Progenitor cell of endocrine pancreas (in vitro differentiated cells): ENCODE measurements at regions not wholly inside any gene's neighbourhood (a gene's known extent, or its start where the extent isn't known, plus 50 kb on each side); places are given as distances from the start of the nearest gene placed in this dataset.

ENCODE experiments used
- DNase-seq: peaks from one replicate; pipeline ENCODE4 v3.0.0; 2021; ENCODE audit warnings: low spot score; ENCODE audit not compliant: unreplicated experiment
- H3K27ac Mint-ChIP-seq: 2 replicates; pipeline ENCODE4 v1.8.0; 2021; ENCODE audit warnings: mild to moderate bottlenecking, moderate library complexity, mixed read lengths
- H3K27me3 Mint-ChIP-seq: 2 replicates; pipeline ENCODE4 v1.8.0; 2021; ENCODE audit warnings: mixed read lengths
- H3K36me3 Mint-ChIP-seq: 2 replicates; pipeline ENCODE4 v1.8.0; 2022; ENCODE audit warnings: mixed read lengths; ENCODE audit not compliant: insufficient read depth
- H3K4me1 Mint-ChIP-seq: 2 replicates; pipeline ENCODE4 v1.8.0; 2021; ENCODE audit warnings: low read depth, mixed read lengths
- H3K4me3 Mint-ChIP-seq: 2 replicates; pipeline ENCODE4 v1.8.0; 2021; ENCODE audit warnings: low read depth, mild to moderate bottlenecking, moderate library complexity, mixed read lengths
- H3K9me3 Mint-ChIP-seq: 2 replicates; pipeline ENCODE4 v1.8.0; 2021; ENCODE audit warnings: low read depth, mixed read lengths
- TF ChIP-seq, protein P1 (sequence below): fragments of 200-600 bp; sonication (generic); IDR thresholded peaks from one replicate; pipeline ENCODE4 v1.5.0; 2021; ENCODE audit warnings: antibody characterized with exemption, mild to moderate bottlenecking; ENCODE audit not compliant: unreplicated experiment

DNA sequence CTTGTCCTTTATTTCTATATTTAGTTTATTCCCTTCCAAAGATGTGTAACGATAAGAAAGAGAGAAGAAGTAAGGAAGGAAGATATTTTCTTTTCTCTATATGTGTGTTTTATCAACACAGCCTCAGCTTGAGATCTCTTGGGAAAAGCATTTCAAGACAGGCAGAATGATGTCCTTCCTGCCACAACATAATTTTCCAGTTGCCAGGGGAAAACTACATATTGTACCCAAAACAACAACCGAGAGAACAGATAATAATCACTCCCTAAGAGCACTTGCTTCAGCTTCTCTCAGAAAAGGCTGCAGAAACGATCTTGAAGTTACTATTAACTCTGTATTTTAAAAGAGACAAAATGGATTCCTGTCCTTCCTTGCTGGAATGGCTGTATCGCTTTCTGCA, 151.4 kb upstream of the ITGB1 start:
- no peak for DNase-seq
- peaks cover 4% of the 10 kb centered on the region for H3K4me1 Mint-ChIP-seq
- peaks cover 8% of the 10 kb centered on the region for H3K27me3 Mint-ChIP-seq
- H3K9me3 Mint-ChIP-seq, result peaks cover 2% of the 10 kb centered on the region
- no peak overlapping the region for H3K4me3 Mint-ChIP-seq
- H3K36me3 Mint-ChIP-seq, result no peaks in the 10 kb centered on the region
- H3K27ac Mint-ChIP-seq, result no peak overlapping the region
- TF ChIP-seq, protein P1, sequence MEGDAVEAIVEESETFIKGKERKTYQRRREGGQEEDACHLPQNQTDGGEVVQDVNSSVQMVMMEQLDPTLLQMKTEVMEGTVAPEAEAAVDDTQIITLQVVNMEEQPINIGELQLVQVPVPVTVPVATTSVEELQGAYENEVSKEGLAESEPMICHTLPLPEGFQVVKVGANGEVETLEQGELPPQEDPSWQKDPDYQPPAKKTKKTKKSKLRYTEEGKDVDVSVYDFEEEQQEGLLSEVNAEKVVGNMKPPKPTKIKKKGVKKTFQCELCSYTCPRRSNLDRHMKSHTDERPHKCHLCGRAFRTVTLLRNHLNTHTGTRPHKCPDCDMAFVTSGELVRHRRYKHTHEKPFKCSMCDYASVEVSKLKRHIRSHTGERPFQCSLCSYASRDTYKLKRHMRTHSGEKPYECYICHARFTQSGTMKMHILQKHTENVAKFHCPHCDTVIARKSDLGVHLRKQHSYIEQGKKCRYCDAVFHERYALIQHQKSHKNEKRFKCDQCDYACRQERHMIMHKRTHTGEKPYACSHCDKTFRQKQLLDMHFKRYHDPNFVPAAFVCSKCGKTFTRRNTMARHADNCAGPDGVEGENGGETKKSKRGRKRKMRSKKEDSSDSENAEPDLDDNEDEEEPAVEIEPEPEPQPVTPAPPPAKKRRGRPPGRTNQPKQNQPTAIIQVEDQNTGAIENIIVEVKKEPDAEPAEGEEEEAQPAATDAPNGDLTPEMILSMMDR, result no peak

DNA sequence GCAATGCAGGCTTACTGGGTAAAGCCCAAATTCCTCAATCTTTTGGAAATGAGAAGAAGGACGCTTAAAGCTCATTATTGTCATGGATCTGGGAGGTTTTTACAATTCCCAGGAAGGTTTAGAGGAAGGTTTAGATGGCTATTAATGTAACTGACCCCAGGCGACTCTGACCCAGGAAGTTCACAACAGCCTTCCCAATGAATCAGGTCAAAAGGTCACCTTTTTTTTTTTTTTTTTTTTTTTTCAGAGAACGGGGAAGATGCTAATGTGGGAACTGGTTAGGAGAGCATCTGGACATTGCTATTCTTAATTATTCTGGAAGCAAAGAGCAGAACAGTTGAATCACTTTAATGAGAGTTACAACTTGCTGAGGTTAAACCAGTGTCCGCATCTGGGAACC, 149.9 kb upstream of the ITGB1 start:
- Mint-ChIP-seq H3K9me3 (peaks cover 8% of the 10 kb centered on the region), H3K27me3 (peaks cover 8% of the 10 kb centered on the region), H3K4me3 (no peak overlapping the region), H3K4me1 (no peaks in the 10 kb centered on the region), H3K36me3 (no peaks in the 10 kb centered on the region), H3K27ac (no peak overlapping the region)
- TF ChIP-seq, protein P1, result no peak
- no peak for DNase-seq

DNA sequence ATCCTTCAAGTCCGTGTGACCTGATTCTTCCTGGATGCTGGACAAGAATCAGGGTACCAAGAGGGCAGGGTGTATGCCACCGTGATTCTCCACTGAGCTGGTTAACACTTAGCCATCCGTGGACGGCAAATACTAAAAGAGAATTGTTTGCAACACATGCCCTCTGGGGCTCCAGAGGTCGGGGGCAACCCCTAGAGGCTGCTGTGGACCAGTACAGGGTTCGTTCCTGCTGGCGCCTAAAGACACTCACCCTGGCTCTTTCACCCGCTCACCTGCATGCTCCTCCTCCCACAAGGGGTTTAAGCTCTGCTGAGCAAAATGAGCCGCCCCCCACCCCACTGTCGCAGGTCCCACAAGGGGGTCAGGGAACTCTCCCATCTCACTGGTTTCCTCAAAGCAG, 148.7 kb upstream of the ITGB1 start:
- Mint-ChIP-seq H3K4me1 (no peaks in the 10 kb centered on the region), H3K4me3 (no peak overlapping the region), H3K27ac (no peak overlapping the region), H3K36me3 (no peaks in the 10 kb centered on the region), H3K27me3 (peaks cover 8% of the 10 kb centered on the region), H3K9me3 (peaks cover 8% of the 10 kb centered on the region)
- no peak for DNase-seq
- TF ChIP-seq, protein P1, result no peak

DNA sequence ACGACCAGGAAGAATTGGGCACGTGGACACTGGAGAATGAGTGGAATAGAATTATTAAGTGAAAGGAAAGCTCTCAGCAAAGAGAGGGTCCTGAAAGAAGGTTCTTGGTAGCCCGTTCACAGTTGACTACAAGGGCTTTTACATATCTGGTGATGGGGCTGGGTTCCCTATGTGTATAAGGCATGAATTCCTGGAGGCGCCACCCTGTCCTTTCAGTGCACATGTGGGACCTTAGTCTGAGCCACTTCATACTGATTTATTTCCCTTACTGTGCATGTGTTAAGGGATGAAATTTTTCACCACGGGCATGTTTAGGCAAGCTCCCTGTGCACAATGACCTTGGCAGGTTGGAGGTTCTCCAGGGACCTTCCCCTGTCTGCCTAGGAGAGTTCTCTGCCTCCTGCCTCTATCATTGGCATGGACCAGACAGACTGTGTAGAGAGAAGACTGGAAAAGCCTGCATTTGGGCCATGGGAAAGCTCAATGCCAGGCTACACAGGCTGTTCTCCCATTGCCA, 145.9 kb upstream of the ITGB1 start:
- TF ChIP-seq, protein P1, result no peak
- DNase-seq, result no peak
- H3K4me3 Mint-ChIP-seq, result no peak overlapping the region
- H3K27ac Mint-ChIP-seq, result no peak overlapping the region
- peaks cover 8% of the 10 kb centered on the region for H3K9me3 Mint-ChIP-seq
- H3K27me3 Mint-ChIP-seq, result peaks cover 8% of the 10 kb centered on the region
- no peaks in the 10 kb centered on the region for H3K36me3 Mint-ChIP-seq
- peaks cover 2% of the 10 kb centered on the region for H3K4me1 Mint-ChIP-seq

DNA sequence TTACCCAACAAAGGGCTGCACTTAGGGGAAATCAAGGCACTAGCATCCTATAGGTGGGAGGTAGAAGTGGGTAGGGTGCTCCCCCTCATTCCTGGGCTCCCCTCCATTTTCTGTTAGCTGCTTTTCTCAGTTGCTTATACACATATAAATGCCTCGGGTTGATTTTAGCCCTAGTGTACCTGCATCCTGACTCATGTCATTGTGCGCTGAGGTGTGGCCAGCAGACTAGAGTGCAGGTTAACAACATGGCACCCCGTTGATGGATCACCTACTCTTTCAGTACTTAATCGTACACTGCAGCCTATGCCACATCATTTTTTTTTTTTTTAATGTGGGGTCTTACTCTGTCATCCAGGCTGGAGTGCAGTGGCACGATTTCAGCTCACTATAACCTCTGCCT, 144.0 kb upstream of the ITGB1 start:
- TF ChIP-seq, protein P1, result no peak
- no peaks in the 10 kb centered on the region for H3K36me3 Mint-ChIP-seq
- DNase-seq, result no peak
- H3K4me3 Mint-ChIP-seq, result no peak overlapping the region
- peaks cover 14% of the 10 kb centered on the region for H3K9me3 Mint-ChIP-seq
- peaks cover 3% of the 10 kb centered on the region for H3K27me3 Mint-ChIP-seq
- H3K27ac Mint-ChIP-seq, result no peak overlapping the region
- H3K4me1 Mint-ChIP-seq, result peaks cover 2% of the 10 kb centered on the region
